A673 (cell line): ENCODE measurements at regions not wholly inside any gene's neighbourhood (a gene's known extent, or its start where the extent isn't known, plus 50 kb on each side); places are given as distances from the start of the nearest gene placed in this dataset.

Experiments
- BruUV-seq: library from RNA; stranded (reverse); fragments of 400-500 nt; replicated peaks from 2 replicates; lab custom pipeline; 2021; lab: Mats Ljungman, UMichigan
- CTCF ChIA-PET: fragments of 300-600 bp; sonication (Branson Sonifier 250); formaldehyde crosslinking; loops from one replicate; lab custom pipeline; 2022; ENCODE audit warnings: antibody characterized with exemption; lab: Charles Lee
- POLR2A ChIA-PET: fragments of 300-600 bp; sonication (Branson Sonifier 250); formaldehyde crosslinking; loops from one replicate; lab custom pipeline; 2022; ENCODE audit warnings: antibody characterized with exemption; ENCODE audit not compliant: low non-redundant PET; lab: Charles Lee
- DNase-seq: peaks from one replicate; pipeline ENCODE4 v3.0.0-alpha.2; 2015; ENCODE audit warnings: low spot score
- H3K27ac ChIP-seq: fragments of 200-600 bp; sonication (generic); 2 replicates; pipeline ENCODE4 v1.5.1; 2016; ENCODE audit warnings: mixed run types, low read depth, mild to moderate bottlenecking, mixed read lengths, antibody characterized with exemption, low read length; ENCODE audit not compliant: poor library complexity, severe bottlenecking
- H3K27me3 ChIP-seq: fragments of 200-600 bp; sonication (generic); replicated peaks from 2 replicates; pipeline ENCODE4 v1.6.1; 2017; ENCODE audit warnings: mixed run types, low read depth, mild to moderate bottlenecking, mixed read lengths, antibody characterized with exemption, low read length; ENCODE audit not compliant: insufficient read depth, poor library complexity
- H3K36me3 ChIP-seq: fragments of 200-600 bp; sonication (generic); 2 replicates; pipeline ENCODE4 v1.6.1; 2016; ENCODE audit warnings: mixed run types, mild to moderate bottlenecking, mixed read lengths, antibody characterized with exemption, low read length; ENCODE audit not compliant: insufficient read depth, poor library complexity, severe bottlenecking
- H3K4me1 ChIP-seq: fragments of 200-600 bp; sonication (generic); 2 replicates; pipeline ENCODE4 v1.6.1; 2017; ENCODE audit warnings: mixed run types, mild to moderate bottlenecking, mixed read lengths, antibody characterized with exemption, low read length; ENCODE audit not compliant: insufficient read depth, poor library complexity, severe bottlenecking
- H3K4me3 ChIP-seq: fragments of 200-600 bp; sonication (generic); 2 replicates; pipeline ENCODE4 v1.5.1; 2016; ENCODE audit warnings: low read depth, mixed run types, mild to moderate bottlenecking, mixed read lengths, low read length; ENCODE audit not compliant: poor library complexity, severe bottlenecking
- H3K9me3 ChIP-seq: fragments of 200-600 bp; sonication (generic); 2 replicates; pipeline ENCODE4 v1.6.1; 2016; ENCODE audit warnings: mixed run types, low read depth, mild to moderate bottlenecking, mixed read lengths, antibody characterized with exemption, low read length; ENCODE audit not compliant: poor library complexity, severe bottlenecking
- CTCF ChIP-seq: fragments of 300-800, 200-600 bp; sonication (generic); conservative IDR thresholded peaks from 2 replicates; pipeline ENCODE4 v1.5.1; 2017; ENCODE audit warnings: low read depth, mild to moderate bottlenecking, antibody characterized with exemption, low read length, moderate library complexity, mixed read lengths
- EZH2 ChIP-seq: fragments of 200-600 bp; sonication (generic); IDR thresholded peaks from 2 replicates; pipeline ENCODE4 v1.6.1; 2017; ENCODE audit warnings: borderline replicate concordance, low read depth, mild to moderate bottlenecking, mixed read lengths, antibody characterized with exemption, low read length; ENCODE audit not compliant: poor library complexity, severe bottlenecking
- intact Hi-C: fragments of 100-400 bp; cut with micrococcal nuclease; formaldehyde crosslinking; loops from one replicate; pipeline ENCODE4 v1.10.0; 2022; ENCODE audit not compliant: unreplicated experiment

DNA sequence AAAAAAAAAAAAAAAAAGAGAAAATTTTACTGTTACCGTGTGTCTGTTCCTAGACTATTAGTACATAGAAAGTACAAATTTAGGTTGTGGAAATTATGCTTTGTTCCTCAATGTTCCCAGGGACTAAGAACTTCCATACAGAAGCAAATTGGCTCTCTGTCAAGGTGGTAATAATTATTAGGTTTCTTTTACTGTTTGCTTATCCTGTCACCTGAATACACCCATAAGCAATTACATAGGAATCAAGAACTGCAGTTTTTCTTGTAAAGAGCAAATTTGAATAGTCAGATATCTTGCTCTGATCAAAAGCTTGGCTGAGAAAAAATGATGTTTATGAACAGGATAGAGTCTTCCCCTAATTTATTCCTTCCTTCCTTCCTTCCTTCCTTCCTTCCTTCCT, 191.2 kb downstream of the AEBP2 start:
- intact Hi-C loops, result loop anchor here (10.0 kb wide), 1 partner anchor 356 kb away; no protein-coding TSS in a partner anchor
- Histone ChIP-seq H3K4me3 (no peak overlapping the region), H3K36me3 (no peaks in the 10 kb centered on the region), H3K4me1 (peaks cover 53% of the 10 kb centered on the region), H3K9me3 (peaks cover 4% of the 10 kb centered on the region), H3K27ac (peak overlapping the region; percentile 97), H3K27me3 (no peaks in the 10 kb centered on the region)
- ChIA-PET CTCF (interaction anchor here (0.7 kb wide), 2 partner anchors 56 to 119 kb away, joined by 3 to 4 read pairs; no protein-coding TSS in a partner anchor), POLR2A (no interaction called here)
- TF ChIP-seq EZH2 (no peak), CTCF (no peak)
- peak; percentile 90 for DNase-seq
- BruUV-seq, result no TSS peak

- intact Hi-C loops, result loop anchor here (10.0 kb wide), 1 partner anchor 358 kb away; no protein-coding TSS in a partner anchor
- peak; percentile 65 for DNase-seq
- POLR2A ChIA-PET, result no interaction called here
- Histone ChIP-seq H3K9me3 (peaks cover 7% of the 10 kb centered on the region), H3K4me3 (no peak overlapping the region), H3K36me3 (no peaks in the 10 kb centered on the region), H3K27ac (peak overlapping the region; percentile 83), H3K4me1 (peaks cover 48% of the 10 kb centered on the region), H3K27me3 (no peaks in the 10 kb centered on the region)
- TF ChIP-seq CTCF (no peak), EZH2 (no peak)
- CTCF ChIA-PET, result no interaction called here
- BruUV-seq, result no TSS peak
Observed at GRCh38 chr12:19633194-19633593, 193.9 kb downstream of the AEBP2 start.

GRCh38 chr12:19633641-19634040, 194.3 kb downstream of the AEBP2 start:
- Histone ChIP-seq H3K9me3 (peaks cover 7% of the 10 kb centered on the region), H3K4me3 (no peak overlapping the region), H3K27me3 (no peaks in the 10 kb centered on the region), H3K27ac (peak overlapping the region; percentile 83), H3K36me3 (no peaks in the 10 kb centered on the region), H3K4me1 (peaks cover 48% of the 10 kb centered on the region)
- ChIA-PET CTCF (no interaction called here), POLR2A (no interaction called here)
- no peak for DNase-seq
- TF ChIP-seq CTCF (no peak), EZH2 (no peak)
- BruUV-seq, result no TSS peak
- intact Hi-C loops, result loop anchor here (10.0 kb wide), 1 partner anchor 359 kb away; no protein-coding TSS in a partner anchor
